Ectodermal cell (in vitro differentiated cells): ENCODE measurements at regions not wholly inside any gene's neighbourhood (a gene's known extent, or its start where the extent isn't known, plus 50 kb on each side); places are given as distances from the start of the nearest gene placed in this dataset.

Source experiments
- H3K27ac ChIP-seq: 2 replicates; pipeline ENCODE4 v1.7.0; 2013; ENCODE audit warnings: mild to moderate bottlenecking, low read depth, low read length; ENCODE audit not compliant: insufficient read depth, poor library complexity, severe bottlenecking
- H3K27me3 ChIP-seq: 2 replicates; pipeline ENCODE4 v1.7.0; 2013; ENCODE audit warnings: mild to moderate bottlenecking, low read length; ENCODE audit not compliant: insufficient read depth, control insufficient read depth, poor library complexity, severe bottlenecking
- H3K36me3 ChIP-seq: one replicate; pipeline ENCODE4 v1.7.0; 2013; ENCODE audit warnings: low read length; ENCODE audit not compliant: control insufficient read depth, insufficient read depth
- H3K4me1 ChIP-seq: one replicate; pipeline ENCODE4 v1.7.0; 2013; ENCODE audit warnings: low read length; ENCODE audit not compliant: control insufficient read depth, insufficient read depth
- H3K4me3 ChIP-seq: 2 replicates; pipeline ENCODE4 v1.7.0; 2013; ENCODE audit warnings: low read depth, low read length, control low read depth; ENCODE audit not compliant: insufficient read depth
- H3K9me3 ChIP-seq: 2 replicates; pipeline ENCODE4 v1.7.0; 2013; ENCODE audit warnings: mild to moderate bottlenecking, low read length, moderate library complexity; ENCODE audit not compliant: control insufficient read depth
- WGBS, 2 experiments: methylation state at CpG; one replicate each; pipeline ENCODE4 v1.1.7; 2013; ENCODE audit warnings: missing lambda C conversion rate in 2 of 2; 5-methylcytosine and 5-hydroxymethylcytosine counted together

- Histone ChIP-seq H3K27me3 (no peaks in the 10 kb centered on the region), H3K9me3 (no peaks in the 10 kb centered on the region), H3K36me3 (no peaks in the 10 kb centered on the region), H3K4me1 (no peaks in the 10 kb centered on the region), H3K4me3 (no peak overlapping the region), H3K27ac (no peak overlapping the region)
- WGBS, 2 experiments: 92% methylated on average over 3 of the region's 3 CpGs
These were observed 147.0 kb upstream of the MTNR1B start for GRCh38 chr11:92822410-92822809.

GRCh38 chr11:92826136-92826535, 143.3 kb upstream of the MTNR1B start:
- 98 to 100% methylated on average over 1 of the region's 1 CpG for WGBS, 2 experiments
- no peaks in the 10 kb centered on the region for H3K27me3 ChIP-seq
- H3K4me3 ChIP-seq: no peak overlapping the region
- H3K9me3 ChIP-seq: no peaks in the 10 kb centered on the region
- H3K4me1 ChIP-seq: peaks cover 9% of the 10 kb centered on the region
- no peak overlapping the region for H3K27ac ChIP-seq
- H3K36me3 ChIP-seq: no peaks in the 10 kb centered on the region

- Histone ChIP-seq H3K27ac (no peak overlapping the region), H3K27me3 (no peaks in the 10 kb centered on the region), H3K9me3 (no peaks in the 10 kb centered on the region), H3K4me3 (no peak overlapping the region), H3K4me1 (peaks cover 9% of the 10 kb centered on the region), H3K36me3 (no peaks in the 10 kb centered on the region)
- 45 to 47% methylated on average over 1 of the region's 1 CpG for WGBS, 2 experiments
These were observed 142.8 kb upstream of the MTNR1B start for GRCh38 chr11:92826603-92827002.

- Histone ChIP-seq H3K4me3 (no peak overlapping the region), H3K36me3 (no peaks in the 10 kb centered on the region), H3K4me1 (peaks cover 9% of the 10 kb centered on the region), H3K27ac (no peak overlapping the region), H3K9me3 (no peaks in the 10 kb centered on the region), H3K27me3 (no peaks in the 10 kb centered on the region)
- WGBS, 2 experiments: 82 to 90% methylated on average over 2 of the region's 2 CpGs
These were observed 142.3 kb upstream of the MTNR1B start for GRCh38 chr11:92827132-92827531.

GRCh38 chr11:92828556-92828955, 140.9 kb upstream of the MTNR1B start:
- H3K4me1 ChIP-seq: peaks cover 9% of the 10 kb centered on the region
- WGBS, 2 experiments: 8 to 14% methylated on average over 2 of the region's 2 CpGs
- H3K9me3 ChIP-seq: no peaks in the 10 kb centered on the region
- no peaks in the 10 kb centered on the region for H3K27me3 ChIP-seq
- H3K4me3 ChIP-seq: no peak overlapping the region
- peak overlapping the region; percentile 57 for H3K27ac ChIP-seq
- H3K36me3 ChIP-seq: no peaks in the 10 kb centered on the region

GRCh38 chr11:92829121-92829520, 140.3 kb upstream of the MTNR1B start:
- Histone ChIP-seq H3K4me1 (peaks cover 9% of the 10 kb centered on the region), H3K27me3 (no peaks in the 10 kb centered on the region), H3K36me3 (no peaks in the 10 kb centered on the region), H3K4me3 (no peak overlapping the region), H3K9me3 (no peaks in the 10 kb centered on the region), H3K27ac (peak overlapping the region; percentile 57)
- WGBS, 2 experiments: 98 to 99% methylated on average over 3 of the region's 3 CpGs

- peaks cover 9% of the 10 kb centered on the region for H3K4me1 ChIP-seq
- no peaks in the 10 kb centered on the region for H3K27me3 ChIP-seq
- H3K36me3 ChIP-seq: no peaks in the 10 kb centered on the region
- H3K27ac ChIP-seq: no peak overlapping the region
- no peak overlapping the region for H3K4me3 ChIP-seq
- H3K9me3 ChIP-seq: no peaks in the 10 kb centered on the region
These were observed 139.8 kb upstream of the MTNR1B start for GRCh38 chr11:92829671-92830070.

GRCh38 chr11:92830377-92831155, 138.9 kb upstream of the MTNR1B start:
- H3K27me3 ChIP-seq: no peaks in the 10 kb centered on the region
- no peak overlapping the region for H3K27ac ChIP-seq
- H3K9me3 ChIP-seq: no peaks in the 10 kb centered on the region
- H3K4me1 ChIP-seq: peaks cover 9% of the 10 kb centered on the region
- H3K4me3 ChIP-seq: no peak overlapping the region
- WGBS, 2 experiments: 91% methylated on average over 5 of the region's 5 CpGs
- no peaks in the 10 kb centered on the region for H3K36me3 ChIP-seq

- no peak overlapping the region for H3K4me3 ChIP-seq
- H3K9me3 ChIP-seq: no peaks in the 10 kb centered on the region
- peaks cover 11% of the 10 kb centered on the region for H3K4me1 ChIP-seq
- no peaks in the 10 kb centered on the region for H3K27me3 ChIP-seq
- whole genome bisulfite sequencing, 2 experiments: 90 to 100% methylated on average over 2 to 3 of the region's 3 CpGs
- no peaks in the 10 kb centered on the region for H3K36me3 ChIP-seq
- H3K27ac ChIP-seq: no peak overlapping the region
These were observed 135.0 kb upstream of the MTNR1B start for GRCh38 chr11:92834296-92835020.

- WGBS, 2 experiments: 97 to 98% methylated on average over 3 of the region's 3 CpGs
- Histone ChIP-seq H3K27ac (no peak overlapping the region), H3K4me3 (no peak overlapping the region), H3K36me3 (no peaks in the 10 kb centered on the region), H3K27me3 (no peaks in the 10 kb centered on the region), H3K9me3 (no peaks in the 10 kb centered on the region), H3K4me1 (peaks cover 14% of the 10 kb centered on the region)
These were observed 131.9 kb upstream of the MTNR1B start for GRCh38 chr11:92837595-92837994.
